Keratinocyte (primary cell): ENCODE measurements at regions not wholly inside any gene's neighbourhood (a gene's known extent, or its start where the extent isn't known, plus 50 kb on each side); places are given as distances from the start of the nearest gene placed in this dataset.

ENCODE experiments used
- DNase-seq: peaks from one replicate; pipeline ENCODE4 v3.0.0-alpha.2; 2011; ENCODE audit warnings: low read depth, missing footprints, low spot score
- FAIRE-seq: peaks from 2 replicates; lab custom pipeline; 2011; peaks lifted over from hg19 to GRCh38; lab: Jason Lieb, UNC
- H2AFZ ChIP-seq: 2 replicates; pipeline ENCODE4 v1.6.0; 2012; ENCODE audit warnings: low read length, control low read depth, inconsistent platforms; ENCODE audit not compliant: control insufficient read depth
- H3K27ac ChIP-seq: 2 replicates; pipeline ENCODE4 v1.5.1; 2011; ENCODE audit warnings: low read length; ENCODE audit not compliant: control insufficient read depth, insufficient read depth
- H3K27me3 ChIP-seq: 3 replicates; pipeline ENCODE4 v1.6.0; 2011; ENCODE audit warnings: low read length; ENCODE audit not compliant: control insufficient read depth, insufficient read depth; ENCODE audit errors: extremely low read depth
- H3K36me3 ChIP-seq, 2 experiments: 2 replicates in 1 of 2; 3 replicates in 1 of 2; pipeline ENCODE4 v1.5.1; 2011; ENCODE audit warnings: low read length in 2 of 2, mild to moderate bottlenecking in 1 of 2; ENCODE audit not compliant: control insufficient read depth in 2 of 2, insufficient read depth in 2 of 2; ENCODE audit errors: extremely low read depth in 1 of 2
- H3K4me1 ChIP-seq: 3 replicates; pipeline ENCODE4 v1.5.1; 2011; ENCODE audit warnings: low read length; ENCODE audit not compliant: control insufficient read depth, insufficient read depth; ENCODE audit errors: extremely low read depth
- H3K4me2 ChIP-seq: 3 replicates; pipeline ENCODE4 v1.6.0; 2011; ENCODE audit warnings: low read depth, low read length; ENCODE audit not compliant: control insufficient read depth, insufficient read depth; ENCODE audit errors: extremely low read depth
- H3K4me3 ChIP-seq, 3 experiments: fragments of 200-600 bp in 1 of 3; sonication (generic) in 1 of 3; 2 replicates in 2 of 3; 3 replicates in 1 of 3; pipeline ENCODE4 v1.5.1; 2011 to 2016; ENCODE audit warnings: low read length in 3 of 3, mild to moderate bottlenecking in 3 of 3, control low read depth in 2 of 3, inconsistent platforms in 1 of 3, low read depth in 1 of 3, mixed read lengths in 1 of 3, mixed run types in 1 of 3, moderate library complexity in 1 of 3; ENCODE audit not compliant: control insufficient read depth in 2 of 3, insufficient read depth in 2 of 3; ENCODE audit errors: extremely low read depth in 1 of 3
- H3K79me2 ChIP-seq: 2 replicates; pipeline ENCODE4 v1.6.0; 2012; ENCODE audit warnings: low read length; ENCODE audit not compliant: control insufficient read depth, insufficient read depth
- H3K9ac ChIP-seq: 3 replicates; pipeline ENCODE4 v1.6.0; 2011; ENCODE audit warnings: low read length; ENCODE audit not compliant: control insufficient read depth, insufficient read depth; ENCODE audit errors: extremely low read depth
- H3K9me1 ChIP-seq: 3 replicates; pipeline ENCODE4 v1.6.0; 2011; ENCODE audit warnings: low read length; ENCODE audit not compliant: control insufficient read depth, insufficient read depth; ENCODE audit errors: extremely low read depth
- H3K9me3 ChIP-seq: 2 replicates; pipeline ENCODE4 v1.5.1; 2012; ENCODE audit warnings: low read depth, low read length; ENCODE audit not compliant: control insufficient read depth
- H4K20me1 ChIP-seq: 3 replicates; pipeline ENCODE4 v1.6.0; 2011; ENCODE audit warnings: low read length; ENCODE audit not compliant: control insufficient read depth, insufficient read depth; ENCODE audit errors: extremely low read depth
- EZH2 ChIP-seq: IDR thresholded peaks from one replicate; pipeline ENCODE4 v1.6.1; 2012; ENCODE audit warnings: inconsistent platforms, mild to moderate bottlenecking, low read length, moderate library complexity
- dilution Hi-C: fragments of 300-500 bp; cut with MboI; formaldehyde crosslinking; loops from one replicate; pipeline ENCODE4 v1.7.0; 2020; ENCODE audit warnings: low sequenced_read_pairs; ENCODE audit not compliant: extremely low pct_ligation_motif_present
- TF ChIP-seq, protein P1 (sequence below), 3 experiments: IDR thresholded peaks in 1 of 3; conservative IDR thresholded peaks in 1 of 3; optimal IDR thresholded peaks in 1 of 3; 2 replicates in 2 of 3; 3 replicates in 1 of 3; pipeline versions ENCODE3 to v1.5.1; 2011; ENCODE audit warnings: low read length in 3 of 3, mild to moderate bottlenecking in 3 of 3, moderate library complexity in 2 of 3, control low read depth in 1 of 3, inconsistent platforms in 1 of 3; ENCODE audit not compliant: insufficient read depth in 2 of 3; ENCODE audit errors: extremely low read depth in 1 of 3

DNA sequence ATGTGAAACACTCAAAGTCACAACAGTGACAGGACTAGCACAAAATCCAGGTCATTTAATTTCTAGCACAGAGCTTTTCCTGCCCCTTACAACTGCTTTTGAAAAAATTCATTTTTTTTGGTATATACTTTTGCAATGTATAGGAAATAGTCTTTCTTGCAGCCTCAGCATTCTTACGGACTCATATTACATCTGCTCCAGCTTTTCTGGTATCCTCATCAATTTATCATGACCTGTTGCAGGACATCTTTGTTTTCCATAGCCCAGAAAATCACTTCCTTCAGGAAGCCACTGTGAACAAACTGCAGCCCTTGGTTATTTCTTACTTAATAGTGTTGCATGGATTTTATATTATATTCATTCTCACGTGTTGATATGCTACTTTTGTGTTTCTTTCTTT is 347.9 kb upstream of the MTPN start:
- FAIRE-seq (no peak), DNase-seq (no peak)
- dilution Hi-C loops = no loop called here
- H3K36me3 ChIP-seq = no peaks in the 10 kb centered on the region
- H3K4me3 ChIP-seq = no peak overlapping the region
- H4K20me1 ChIP-seq = no peaks in the 10 kb centered on the region
- no peak overlapping the region for H3K9ac ChIP-seq
- H3K27ac ChIP-seq = no peak overlapping the region
- no peaks in the 10 kb centered on the region for H3K4me1 ChIP-seq
- H3K9me1 ChIP-seq = no peaks in the 10 kb centered on the region
- no peaks in the 10 kb centered on the region for H3K79me2 ChIP-seq
- no peak overlapping the region for H3K4me2 ChIP-seq
- no peak overlapping the region for H2AFZ ChIP-seq
- H3K27me3 ChIP-seq = no peaks in the 10 kb centered on the region
- no peaks in the 10 kb centered on the region for H3K9me3 ChIP-seq
- TF ChIP-seq EZH2 = no peak
- TF ChIP-seq, protein P1, sequence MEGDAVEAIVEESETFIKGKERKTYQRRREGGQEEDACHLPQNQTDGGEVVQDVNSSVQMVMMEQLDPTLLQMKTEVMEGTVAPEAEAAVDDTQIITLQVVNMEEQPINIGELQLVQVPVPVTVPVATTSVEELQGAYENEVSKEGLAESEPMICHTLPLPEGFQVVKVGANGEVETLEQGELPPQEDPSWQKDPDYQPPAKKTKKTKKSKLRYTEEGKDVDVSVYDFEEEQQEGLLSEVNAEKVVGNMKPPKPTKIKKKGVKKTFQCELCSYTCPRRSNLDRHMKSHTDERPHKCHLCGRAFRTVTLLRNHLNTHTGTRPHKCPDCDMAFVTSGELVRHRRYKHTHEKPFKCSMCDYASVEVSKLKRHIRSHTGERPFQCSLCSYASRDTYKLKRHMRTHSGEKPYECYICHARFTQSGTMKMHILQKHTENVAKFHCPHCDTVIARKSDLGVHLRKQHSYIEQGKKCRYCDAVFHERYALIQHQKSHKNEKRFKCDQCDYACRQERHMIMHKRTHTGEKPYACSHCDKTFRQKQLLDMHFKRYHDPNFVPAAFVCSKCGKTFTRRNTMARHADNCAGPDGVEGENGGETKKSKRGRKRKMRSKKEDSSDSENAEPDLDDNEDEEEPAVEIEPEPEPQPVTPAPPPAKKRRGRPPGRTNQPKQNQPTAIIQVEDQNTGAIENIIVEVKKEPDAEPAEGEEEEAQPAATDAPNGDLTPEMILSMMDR (optimal IDR thresholded peaks at IDR 0.05 in 1 of 3, IDR thresholded peaks at IDR 0.05 in 1 of 3, conservative IDR thresholded peaks at IDR 0.05 in 1 of 3; ENCODE audit: extremely low read depth in 1 of 3, insufficient read depth in 2 of 3, low read length in 3 of 3) = no peak

DNA sequence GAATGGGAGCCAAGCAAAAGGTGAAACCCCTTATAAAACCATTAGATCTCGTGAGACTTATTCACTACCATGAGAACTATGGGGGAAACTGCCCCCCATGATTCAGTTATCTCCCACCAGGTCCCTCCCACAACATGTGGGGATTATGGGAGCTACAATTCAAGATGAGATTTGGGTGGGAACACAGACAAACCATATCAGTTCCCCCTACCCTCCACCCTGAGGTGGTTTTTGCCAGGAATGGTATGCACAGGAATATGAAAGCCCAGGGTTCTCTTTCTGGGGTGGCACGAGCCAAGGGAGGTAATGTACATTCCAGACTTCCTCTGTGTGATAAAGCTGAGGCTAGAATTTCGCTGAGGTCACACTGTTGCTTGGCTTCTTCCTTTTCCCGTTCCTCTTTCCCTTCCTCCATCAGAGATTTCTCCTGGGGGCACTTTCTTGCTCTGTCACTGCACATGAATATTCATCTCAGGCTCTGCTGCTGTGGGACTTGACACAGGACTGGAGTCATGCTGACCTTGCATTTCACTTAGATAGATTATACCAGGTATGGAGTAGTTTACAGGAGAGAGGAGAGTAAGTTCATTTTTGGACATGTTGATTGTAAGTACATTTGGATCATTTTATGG is 347.0 kb upstream of the MTPN start:
- Histone ChIP-seq H3K27me3 (no peaks in the 10 kb centered on the region), H3K4me2 (no peak overlapping the region), H4K20me1 (no peaks in the 10 kb centered on the region), H3K9me1 (no peaks in the 10 kb centered on the region), H3K27ac (no peak overlapping the region), H3K4me3 (no peak overlapping the region), H3K9ac (no peak overlapping the region), H3K36me3 (no peaks in the 10 kb centered on the region), H2AFZ (no peak overlapping the region), H3K9me3 (no peaks in the 10 kb centered on the region), H3K4me1 (no peaks in the 10 kb centered on the region), H3K79me2 (no peaks in the 10 kb centered on the region)
- dilution Hi-C loops = no loop called here
- DNase-seq (no peak), FAIRE-seq (no peak)
- TF ChIP-seq EZH2 = no peak
- TF ChIP-seq, protein P1 (optimal IDR thresholded peaks at IDR 0.05 in 1 of 3, IDR thresholded peaks at IDR 0.05 in 1 of 3, conservative IDR thresholded peaks at IDR 0.05 in 1 of 3; ENCODE audit: extremely low read depth in 1 of 3, insufficient read depth in 2 of 3, low read length in 3 of 3) = no peak
